H4 (cell line): ENCODE measurements at regions not wholly inside any gene's neighbourhood (a gene's known extent, or its start where the extent isn't known, plus 50 kb on each side); places are given as distances from the start of the nearest gene placed in this dataset.

Experiments
- DNase-seq: peaks from one replicate; pipeline ENCODE4 v3.0.0-alpha.2; 2015; ENCODE audit warnings: low spot score

- DNase-seq, result no peak
These were observed 842.9 kb upstream of the ADGRL4 start for GRCh38 chr1:79849388-79849787.

GRCh38 chr1:79848316-79848715, 841.8 kb upstream of the ADGRL4 start:
- DNase-seq, result no peak

- no peak for DNase-seq
These were observed 841.2 kb upstream of the ADGRL4 start for GRCh38 chr1:79847700-79848099.

- DNase-seq, result no peak
These were observed 839.4 kb upstream of the ADGRL4 start for GRCh38 chr1:79845936-79846335.

- DNase-seq, result no peak
These were observed 836.3 kb upstream of the ADGRL4 start for GRCh38 chr1:79842811-79843210.

GRCh38 chr1:79839882-79840281, 833.4 kb upstream of the ADGRL4 start:
- DNase-seq, result no peak

GRCh38 chr1:79827446-79827845, 820.9 kb upstream of the ADGRL4 start:
- no peak for DNase-seq

- DNase-seq, result no peak
These were observed 819.0 kb upstream of the ADGRL4 start for GRCh38 chr1:79825551-79825950.

GRCh38 chr1:79822053-79822452, 815.5 kb upstream of the ADGRL4 start:
- DNase-seq, result no peak

- no peak for DNase-seq
These were observed 812.6 kb upstream of the ADGRL4 start for GRCh38 chr1:79819140-79819539.

- no peak for DNase-seq
These were observed 810.6 kb upstream of the ADGRL4 start for GRCh38 chr1:79817031-79817560.

GRCh38 chr1:79815115-79815514, 808.6 kb upstream of the ADGRL4 start:
- DNase-seq, result no peak

GRCh38 chr1:79811173-79811572, 804.6 kb upstream of the ADGRL4 start:
- DNase-seq, result no peak

GRCh38 chr1:79808816-79809475, 802.4 kb upstream of the ADGRL4 start:
- no peak for DNase-seq

- no peak for DNase-seq
These were observed 801.3 kb upstream of the ADGRL4 start for GRCh38 chr1:79807816-79808215.

GRCh38 chr1:79797487-79797886, 791.0 kb upstream of the ADGRL4 start:
- no peak for DNase-seq

GRCh38 chr1:79796434-79796833, 789.9 kb upstream of the ADGRL4 start:
- DNase-seq, result no peak

GRCh38 chr1:79792219-79792930, 785.8 kb upstream of the ADGRL4 start:
- DNase-seq, result no peak

GRCh38 chr1:79791488-79792218, 785.1 kb upstream of the ADGRL4 start:
- no peak for DNase-seq

GRCh38 chr1:79790950-79791349, 784.4 kb upstream of the ADGRL4 start:
- no peak for DNase-seq

GRCh38 chr1:79787631-79788030, 781.1 kb upstream of the ADGRL4 start:
- DNase-seq, result no peak

- no peak for DNase-seq
These were observed 779.4 kb upstream of the ADGRL4 start for GRCh38 chr1:79785964-79786363.

GRCh38 chr1:79785561-79785960, 779.0 kb upstream of the ADGRL4 start:
- DNase-seq, result no peak
